ENCODE measurements at regions not wholly inside any gene's neighbourhood (a gene's known extent, or its start where the extent isn't known, plus 50 kb on each side); places are given as distances from the start of the nearest gene placed in this dataset.

DNA sequence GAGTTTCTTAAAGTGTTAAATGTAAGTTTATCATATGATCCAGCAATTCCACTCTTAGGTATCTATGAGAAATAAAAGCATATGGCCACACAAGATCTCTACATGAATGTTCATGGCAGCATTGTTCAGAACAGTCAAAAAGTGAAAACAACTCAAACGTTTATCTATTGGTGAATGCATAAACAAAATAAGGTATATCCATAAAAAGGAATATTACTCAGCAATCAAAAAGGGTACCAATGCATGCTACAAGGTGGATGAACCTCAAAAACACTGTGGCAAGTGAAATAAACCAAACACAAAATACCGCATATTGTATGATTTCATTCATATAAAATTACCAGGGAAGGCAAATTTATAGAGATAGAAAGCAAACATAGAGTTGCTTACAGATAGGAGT lies 337.6 kb downstream of the PIK3C3 start:
- TF ChIP-seq, protein P1, sequence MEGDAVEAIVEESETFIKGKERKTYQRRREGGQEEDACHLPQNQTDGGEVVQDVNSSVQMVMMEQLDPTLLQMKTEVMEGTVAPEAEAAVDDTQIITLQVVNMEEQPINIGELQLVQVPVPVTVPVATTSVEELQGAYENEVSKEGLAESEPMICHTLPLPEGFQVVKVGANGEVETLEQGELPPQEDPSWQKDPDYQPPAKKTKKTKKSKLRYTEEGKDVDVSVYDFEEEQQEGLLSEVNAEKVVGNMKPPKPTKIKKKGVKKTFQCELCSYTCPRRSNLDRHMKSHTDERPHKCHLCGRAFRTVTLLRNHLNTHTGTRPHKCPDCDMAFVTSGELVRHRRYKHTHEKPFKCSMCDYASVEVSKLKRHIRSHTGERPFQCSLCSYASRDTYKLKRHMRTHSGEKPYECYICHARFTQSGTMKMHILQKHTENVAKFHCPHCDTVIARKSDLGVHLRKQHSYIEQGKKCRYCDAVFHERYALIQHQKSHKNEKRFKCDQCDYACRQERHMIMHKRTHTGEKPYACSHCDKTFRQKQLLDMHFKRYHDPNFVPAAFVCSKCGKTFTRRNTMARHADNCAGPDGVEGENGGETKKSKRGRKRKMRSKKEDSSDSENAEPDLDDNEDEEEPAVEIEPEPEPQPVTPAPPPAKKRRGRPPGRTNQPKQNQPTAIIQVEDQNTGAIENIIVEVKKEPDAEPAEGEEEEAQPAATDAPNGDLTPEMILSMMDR (conservative IDR thresholded peaks at IDR 0.05) = no peak
- TF ChIP-seq ZFX (IDR thresholded peaks at IDR 0.05) = no peak
- H3K27ac ChIP-seq = no peak overlapping the region

DNA sequence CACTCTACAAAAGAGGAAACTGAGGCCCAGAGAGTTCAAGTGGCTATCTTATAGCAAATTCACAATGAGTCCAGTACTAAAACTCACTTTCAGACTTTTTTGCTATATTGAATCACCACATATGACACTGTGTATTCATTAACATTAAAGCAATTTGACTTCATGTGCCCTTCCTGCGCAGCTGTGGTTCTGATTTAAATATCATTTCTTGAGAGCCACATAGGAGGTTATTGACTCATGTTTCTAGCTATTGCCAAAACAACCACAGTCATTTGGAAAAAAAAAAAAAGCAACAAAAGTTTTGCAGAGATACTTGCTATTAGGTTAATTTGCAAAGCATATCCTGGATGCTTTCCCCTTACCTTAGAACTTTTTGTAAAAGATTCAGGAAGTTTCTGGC lies 341.2 kb downstream of the PIK3C3 start:
- TF ChIP-seq, protein P1 (conservative IDR thresholded peaks at IDR 0.05) = no peak
- TF ChIP-seq ZFX (IDR thresholded peaks at IDR 0.05) = no peak
- H3K27ac ChIP-seq = no peak overlapping the region

DNA sequence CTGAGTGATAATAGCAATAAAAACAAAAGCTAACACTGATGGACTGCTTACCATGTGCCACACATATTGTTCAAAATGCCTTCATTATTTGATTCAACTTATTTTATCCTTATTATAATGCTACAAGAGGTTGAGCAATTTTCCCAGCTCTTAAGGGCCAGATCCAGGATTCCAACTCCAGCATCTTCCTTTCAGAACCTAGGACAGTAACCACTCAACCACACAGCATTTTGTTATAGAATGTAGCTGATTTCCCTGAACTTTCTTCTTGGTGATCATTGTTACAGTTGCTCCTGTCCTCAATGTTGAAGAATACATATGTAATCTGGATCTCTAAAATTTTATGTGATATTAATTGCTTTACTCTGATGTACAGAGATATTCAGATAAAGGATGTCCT lies 341.7 kb downstream of the PIK3C3 start:
- H3K27ac ChIP-seq = no peak overlapping the region
- TF ChIP-seq, protein P1 (conservative IDR thresholded peaks at IDR 0.05) = no peak
- no peak for TF ChIP-seq ZFX (IDR thresholded peaks at IDR 0.05)

DNA sequence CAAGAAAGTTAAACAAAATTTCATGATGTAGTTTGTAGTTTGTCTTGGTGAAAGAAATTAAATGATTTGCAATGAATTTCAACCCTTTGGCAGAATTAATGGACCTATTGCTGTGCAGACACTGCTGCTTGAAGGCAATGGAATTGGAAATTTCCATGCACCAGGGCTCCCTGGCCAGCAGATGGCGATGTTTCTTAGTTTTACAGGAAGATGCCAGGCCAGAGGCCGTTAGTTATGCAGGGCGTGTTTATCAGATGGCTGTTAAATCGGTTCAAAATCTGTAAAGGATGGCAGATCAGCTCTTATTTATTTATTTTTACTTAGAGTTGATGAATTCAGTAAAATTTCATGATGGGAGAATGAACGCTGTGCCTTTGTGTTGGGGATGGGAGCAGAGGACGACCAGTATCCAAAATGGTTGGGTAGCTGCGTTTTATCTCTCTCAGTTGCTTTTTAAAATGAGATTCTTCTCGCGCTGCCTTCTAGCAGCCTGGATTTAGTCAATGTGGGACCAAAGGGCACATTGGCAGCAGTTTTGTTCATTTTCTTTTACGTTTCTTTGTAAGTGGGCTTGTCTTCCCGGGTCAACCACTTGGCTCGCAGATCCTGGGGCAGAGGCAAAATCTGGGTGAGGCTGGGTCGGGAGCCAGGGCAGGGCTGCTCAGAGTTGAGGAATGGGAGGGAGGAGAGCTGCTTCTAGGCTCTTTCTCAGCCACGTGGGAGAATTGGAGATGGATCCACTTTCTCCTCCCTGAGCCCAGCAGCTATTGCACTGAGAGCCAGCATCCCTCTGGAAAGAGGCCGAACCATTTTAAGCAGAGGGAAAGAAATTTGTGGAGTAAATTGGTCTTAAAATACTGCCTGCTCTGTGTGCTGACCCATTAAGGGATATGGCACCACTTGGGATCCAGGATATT lies 344.0 kb downstream of the PIK3C3 start:
- no peak for TF ChIP-seq ZFX (IDR thresholded peaks at IDR 0.05)
- TF ChIP-seq, protein P1 (conservative IDR thresholded peaks at IDR 0.05) = peak; percentile 86
- peak overlapping the region; percentile 60 for H3K27ac ChIP-seq

DNA sequence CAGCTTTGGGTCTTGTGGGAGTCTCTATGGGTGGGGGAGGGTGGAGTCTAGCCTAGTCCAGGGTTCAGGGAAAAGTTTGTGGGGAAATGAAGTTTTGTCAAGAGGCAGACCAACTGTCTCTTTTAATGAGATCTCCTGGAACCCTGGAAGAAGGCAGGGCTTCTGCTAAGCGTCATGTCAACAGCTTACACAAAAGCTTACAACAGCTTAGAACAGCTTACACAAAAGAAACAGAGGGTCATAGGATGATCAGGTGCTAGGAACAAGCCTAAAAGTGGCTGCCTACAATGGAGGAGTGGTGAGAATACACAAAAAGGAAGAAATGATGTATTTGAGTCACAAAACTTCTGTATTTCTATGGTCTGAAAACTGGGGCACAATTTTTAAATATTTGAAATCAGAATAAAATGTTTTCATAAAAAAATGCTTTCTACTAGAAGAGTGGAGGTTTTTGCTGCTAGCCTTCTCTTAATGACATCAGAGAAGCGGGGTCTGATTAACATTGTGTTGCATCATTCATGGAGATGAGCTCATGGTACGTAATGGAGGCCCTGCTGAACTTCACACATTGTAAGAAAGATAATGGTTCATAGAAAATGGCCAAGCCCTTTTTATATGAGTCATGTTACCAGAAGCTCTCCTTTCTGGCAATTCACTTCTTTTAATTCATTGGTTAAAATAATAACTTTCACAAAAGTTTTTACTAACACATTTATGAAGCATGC lies 351.0 kb downstream of the PIK3C3 start:
- no peak for TF ChIP-seq ZFX (IDR thresholded peaks at IDR 0.05)
- TF ChIP-seq, protein P1 (conservative IDR thresholded peaks at IDR 0.05) = no peak
- H3K27ac ChIP-seq = no peak overlapping the region

DNA sequence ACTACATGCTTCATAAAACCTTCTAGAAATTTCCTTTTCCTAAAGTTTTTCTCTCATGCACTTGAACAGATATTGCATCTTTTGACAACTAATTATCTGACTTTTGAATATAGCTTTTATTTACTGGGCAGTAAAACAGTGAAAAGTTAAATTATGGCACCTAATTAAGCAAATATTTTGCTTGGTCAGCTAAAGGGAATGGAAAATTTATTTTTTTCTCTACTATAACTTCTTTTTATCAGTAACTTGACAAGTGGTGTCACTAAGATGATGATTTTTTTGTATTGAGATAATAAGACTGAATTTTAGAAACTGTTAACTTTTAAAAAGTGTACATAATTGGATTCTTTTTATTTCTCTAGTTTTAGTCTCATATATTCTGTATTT lies 351.6 kb downstream of the PIK3C3 start:
- TF ChIP-seq, protein P1 (conservative IDR thresholded peaks at IDR 0.05) = no peak
- TF ChIP-seq ZFX (IDR thresholded peaks at IDR 0.05) = no peak
- H3K27ac ChIP-seq = no peak overlapping the region

DNA sequence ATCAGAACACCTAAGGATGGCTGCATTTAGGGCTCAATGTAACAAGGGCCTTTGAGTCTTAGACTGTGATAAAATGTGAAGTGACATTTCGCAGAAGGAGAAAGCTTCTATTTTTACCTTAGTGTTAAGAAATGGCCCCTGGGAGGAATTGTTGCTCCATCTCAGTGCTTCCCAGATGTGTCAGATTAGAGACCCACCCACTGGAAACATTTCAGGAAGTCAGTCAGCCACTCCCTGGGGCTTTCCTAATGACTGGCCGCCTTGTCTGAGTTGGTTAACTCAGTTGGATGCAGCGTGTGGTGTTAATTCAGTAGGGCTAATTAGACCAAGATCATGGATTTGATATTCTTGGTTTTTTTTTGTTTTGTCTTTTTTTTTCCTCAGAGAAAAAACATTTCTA lies 355.9 kb downstream of the PIK3C3 start:
- TF ChIP-seq ZFX (IDR thresholded peaks at IDR 0.05) = no peak
- TF ChIP-seq, protein P1 (conservative IDR thresholded peaks at IDR 0.05) = no peak
- H3K27ac ChIP-seq = no peak overlapping the region

Data from C4-2B (cell line).